Tibial artery (tissue), 4 donors: ENCODE measurements at regions not wholly inside any gene's neighbourhood (a gene's known extent, or its start where the extent isn't known, plus 50 kb on each side); places are given as distances from the start of the nearest gene placed in this dataset.
"Not testable (repeated sequence)": the region's sequence is repeated elsewhere in the genome, so short reads cannot be mapped to it uniquely, and the experiment has no call there.

Experiments
- DNase-seq, 2 donors: peaks; one replicate each; pipeline ENCODE4 v3.0.0-alpha.2; 2019
- H3K27ac ChIP-seq, 2 donors: fragments of 200-600 bp; sonication (generic) in 1 of 2; 1 replicate in 1 of 2; 2 replicates in 1 of 2; pipeline ENCODE4 v1.5.1; 2018 to 2019; ENCODE audit warnings: mild to moderate bottlenecking in 1 of 2
- H3K27me3 ChIP-seq, 2 donors: fragments of 200-600 bp; sonication (generic) in 1 of 2; one replicate each; pipeline versions ENCODE4 v1.5.1 to v1.6.0; 2016 to 2019
- H3K36me3 ChIP-seq, 3 donors: fragments of 200-600 bp; sonication (generic) in 2 of 3; one replicate each; pipeline ENCODE4 v1.5.1; 2016 to 2019; ENCODE audit warnings: mild to moderate bottlenecking in 2 of 3
- H3K4me1 ChIP-seq, 4 donors: fragments of 200-600 bp; sonication (generic) in 2 of 4; 1 replicate in 3 of 4; 2 replicates in 1 of 4; pipeline ENCODE4 v1.5.1; 2016 to 2019
- H3K4me3 ChIP-seq, 2 donors: fragments of 200-600 bp; sonication (generic) in 1 of 2; 1 replicate in 1 of 2; 2 replicates in 1 of 2; pipeline ENCODE4 v1.5.1; 2018 to 2019; ENCODE audit warnings: mild to moderate bottlenecking in 2 of 2
- H3K9me3 ChIP-seq, 3 donors: fragments of 200-600 bp; sonication (generic) in 1 of 3; one replicate each; pipeline ENCODE4 v1.5.1; 2016 to 2019
- CTCF ChIP-seq, 2 experiments: fragments of 200-600 bp in 1 of 2; fragments of 450-650 bp in 1 of 2; IDR thresholded peaks; one replicate each; pipeline ENCODE4 v1.5.1; 2017 to 2019; ENCODE audit warnings: antibody characterized with exemption in 2 of 2, mild to moderate bottlenecking in 1 of 2, moderate library complexity in 1 of 2
- intact Hi-C: fragments of 100-400 bp; cut with DNase I; formaldehyde crosslinking; loops from one replicate; pipeline ENCODE4 v1.15.0; 2023; ENCODE audit warnings: low total_unique reads

- no peaks in the 10 kb centered on the region for H3K4me1 ChIP-seq
- no peak for TF ChIP-seq CTCF (IDR thresholded peaks at IDR 0.05)
- no peaks in the 10 kb centered on the region for H3K9me3 ChIP-seq
- DNase-seq = no peak
- H3K4me3 ChIP-seq = no peak overlapping the region
- intact Hi-C loops = no loop called here
- no peaks in the 10 kb centered on the region for H3K27me3 ChIP-seq
- no peak overlapping the region for H3K27ac ChIP-seq
- no peaks in the 10 kb centered on the region for H3K36me3 ChIP-seq
Observed at GRCh38 chr17:62219221-62219899, 154.3 kb upstream of the MED13 start.

GRCh38 chr17:62216847-62217246 lies 151.8 kb upstream of the MED13 start:
- no peaks in the 10 kb centered on the region for H3K36me3 ChIP-seq
- no peak overlapping the region for H3K27ac ChIP-seq
- DNase-seq = no peak
- intact Hi-C loops = no loop called here
- no peaks in the 10 kb centered on the region for H3K9me3 ChIP-seq
- H3K4me1 ChIP-seq = no peaks in the 10 kb centered on the region
- no peak overlapping the region for H3K4me3 ChIP-seq
- no peaks in the 10 kb centered on the region for H3K27me3 ChIP-seq
- TF ChIP-seq CTCF (IDR thresholded peaks at IDR 0.05) = no peak

- H3K27me3 ChIP-seq, H3K27ac ChIP-seq, H3K36me3 ChIP-seq, H3K9me3 ChIP-seq, H3K4me1 ChIP-seq, DNase-seq, H3K4me3 ChIP-seq, intact Hi-C loops: not testable (repeated sequence)
Observed at GRCh38 chr17:62215891-62216290, 150.8 kb upstream of the MED13 start.

DNA sequence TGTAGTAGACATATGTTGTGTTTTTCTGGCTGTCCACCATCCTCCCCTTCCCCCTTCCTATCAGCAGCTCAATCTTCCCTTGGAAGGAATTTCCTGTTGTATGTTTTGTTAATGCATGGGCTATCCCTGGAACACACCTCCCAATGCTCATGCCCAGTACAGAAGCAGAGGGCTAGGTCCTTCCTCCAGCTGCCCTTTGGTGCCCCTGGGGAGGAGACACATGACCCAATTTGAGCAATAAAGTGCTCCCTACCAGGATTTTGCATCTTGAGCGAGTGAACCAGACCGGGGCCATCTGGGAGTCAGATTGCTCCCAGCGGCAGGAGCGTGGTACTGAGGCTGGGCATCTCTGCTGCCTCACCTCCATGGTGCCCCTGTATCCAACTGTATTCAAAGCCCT lies 141.5 kb upstream of the MED13 start:
- no peak overlapping the region for H3K27ac ChIP-seq
- no peak for DNase-seq
- H3K9me3 ChIP-seq = no peaks in the 10 kb centered on the region
- TF ChIP-seq CTCF (IDR thresholded peaks at IDR 0.05) = no peak
- no peaks in the 10 kb centered on the region for H3K4me1 ChIP-seq
- H3K27me3 ChIP-seq = no peaks in the 10 kb centered on the region
- H3K36me3 ChIP-seq = no peaks in the 10 kb centered on the region
- H3K4me3 ChIP-seq = no peak overlapping the region
- intact Hi-C loops = no loop called here

DNA sequence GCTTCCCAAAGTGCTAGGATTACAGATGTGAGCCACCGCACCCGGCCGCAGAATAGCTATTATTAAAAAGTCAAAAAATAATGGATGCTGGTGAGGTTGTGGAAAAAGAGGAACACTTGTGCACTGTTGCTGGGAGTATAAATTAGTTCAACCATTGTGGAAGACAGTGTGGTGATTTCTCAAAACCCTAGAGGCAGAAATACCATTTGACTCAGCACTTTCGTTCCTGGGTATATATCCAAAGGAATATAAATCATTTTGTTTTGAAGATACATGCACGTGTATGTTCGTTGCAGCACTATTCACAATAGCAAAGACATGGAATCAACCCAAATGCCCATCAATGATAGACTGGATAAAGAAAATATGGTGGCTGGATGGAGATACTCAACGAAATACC lies 132.1 kb upstream of the MED13 start:
- H3K4me1 ChIP-seq, H3K36me3 ChIP-seq, H3K9me3 ChIP-seq, DNase-seq, H3K27ac ChIP-seq, H3K4me3 ChIP-seq, intact Hi-C loops, H3K27me3 ChIP-seq: not testable (repeated sequence)

- H3K4me1 ChIP-seq, H3K27ac ChIP-seq, H3K9me3 ChIP-seq, H3K4me3 ChIP-seq, H3K27me3 ChIP-seq, H3K36me3 ChIP-seq, intact Hi-C loops, DNase-seq: not testable (repeated sequence)
Observed at GRCh38 chr17:62196587-62196986, 131.5 kb upstream of the MED13 start.

DNA sequence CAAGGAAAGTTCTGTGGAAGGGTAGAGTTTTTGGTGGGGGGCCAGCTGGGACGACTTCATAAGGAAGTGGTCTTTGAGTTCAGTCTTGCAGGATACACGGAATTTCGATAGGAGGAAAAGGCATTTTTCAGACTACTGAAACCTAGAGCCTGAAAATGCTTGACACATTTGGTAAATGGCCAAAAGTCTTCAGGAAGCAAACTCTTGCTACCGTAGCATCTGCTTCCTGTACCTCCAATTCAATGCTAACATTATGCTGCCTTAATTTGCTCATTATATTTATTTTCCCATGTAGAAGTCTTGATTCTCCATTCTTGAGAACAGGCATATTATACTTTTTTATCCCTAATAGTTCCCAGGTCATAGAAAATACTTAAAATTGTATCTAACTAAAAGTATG lies 129.3 kb upstream of the MED13 start:
- Histone ChIP-seq H3K27me3 (no peaks in the 10 kb centered on the region), H3K4me1 (no peaks in the 10 kb centered on the region), H3K36me3 (no peaks in the 10 kb centered on the region), H3K4me3 (no peak overlapping the region), H3K9me3 (peaks cover 0 to 7% (median 6%) of the 10 kb centered on the region in 3 donors), H3K27ac (no peak overlapping the region)
- no peak for TF ChIP-seq CTCF (IDR thresholded peaks at IDR 0.05)
- intact Hi-C loops = no loop called here
- no peak for DNase-seq
